GM21737 (cell line): ENCODE measurements at regions not wholly inside any gene's neighbourhood (a gene's known extent, or its start where the extent isn't known, plus 50 kb on each side); places are given as distances from the start of the nearest gene placed in this dataset.

ENCODE experiments used
- ATAC-seq: cut with Tn5 transposase; IDR thresholded peaks from one replicate; pipeline ENCODE4 v1.9.1; 2021; ENCODE audit warnings: mild to moderate bottlenecking, moderate library complexity; ENCODE audit not compliant: unreplicated experiment

GRCh38 chr13:104372095-104372655 is 1306.0 kb upstream of the SLC10A2 start:
- ATAC-seq, result no peak

DNA sequence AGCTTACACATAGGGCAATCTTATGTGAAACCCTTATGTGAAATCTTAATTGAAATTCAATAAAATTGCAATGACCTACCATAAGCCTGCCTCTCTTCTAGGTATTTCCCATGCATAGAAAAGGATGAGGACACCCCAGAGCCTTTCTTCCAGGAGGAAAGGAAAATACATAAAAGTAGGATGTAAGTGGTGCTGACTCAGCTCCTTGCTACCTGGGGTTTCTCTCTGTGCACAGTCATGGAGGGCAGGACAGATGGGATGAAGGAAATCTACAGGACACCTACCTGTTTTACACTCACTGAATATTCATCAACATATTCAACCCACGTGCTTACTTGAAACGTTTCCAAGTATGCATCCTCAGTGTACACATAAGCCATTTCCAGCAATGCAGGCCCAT is 1299.2 kb upstream of the SLC10A2 start:
- no peak for ATAC-seq

DNA sequence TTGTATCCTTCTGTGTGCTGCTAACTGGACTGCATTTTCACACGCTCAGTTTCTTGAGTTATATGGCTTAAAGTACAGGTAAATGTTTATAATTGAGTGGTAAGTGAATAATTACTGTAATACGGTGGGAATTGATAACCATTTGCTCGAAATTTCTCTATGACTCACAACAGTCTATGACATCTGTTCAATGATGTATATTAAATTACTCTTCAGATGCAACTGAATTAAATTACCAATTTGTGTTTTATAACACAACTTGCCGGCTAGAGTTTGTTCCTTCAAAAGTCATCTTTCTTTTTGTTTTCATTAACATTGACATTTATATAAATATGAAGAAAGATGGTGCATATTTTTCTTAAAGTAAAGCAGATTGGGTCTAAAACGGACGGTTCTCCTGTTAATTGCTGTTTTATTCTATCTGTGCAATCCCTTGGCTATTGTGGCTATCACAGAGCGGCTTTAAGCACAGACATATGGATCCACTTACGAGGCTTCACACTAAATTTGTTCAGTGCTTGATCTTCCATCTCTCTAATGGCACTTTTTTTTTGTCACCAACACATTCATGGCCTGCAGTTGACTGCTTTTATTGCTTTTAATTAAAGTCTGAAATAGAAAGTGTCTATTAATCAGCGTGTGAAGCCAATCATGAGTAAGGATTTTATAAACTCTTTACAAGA is 1291.6 kb upstream of the SLC10A2 start:
- ATAC-seq, result no peak

GRCh38 chr13:104357174-104357573 is 1291.0 kb upstream of the SLC10A2 start:
- no peak for ATAC-seq

- ATAC-seq, result no peak
Observed at GRCh38 chr13:104355041-104355670, 1288.9 kb upstream of the SLC10A2 start.

GRCh38 chr13:104327211-104327610 is 1261.0 kb upstream of the SLC10A2 start:
- ATAC-seq, result no peak

DNA sequence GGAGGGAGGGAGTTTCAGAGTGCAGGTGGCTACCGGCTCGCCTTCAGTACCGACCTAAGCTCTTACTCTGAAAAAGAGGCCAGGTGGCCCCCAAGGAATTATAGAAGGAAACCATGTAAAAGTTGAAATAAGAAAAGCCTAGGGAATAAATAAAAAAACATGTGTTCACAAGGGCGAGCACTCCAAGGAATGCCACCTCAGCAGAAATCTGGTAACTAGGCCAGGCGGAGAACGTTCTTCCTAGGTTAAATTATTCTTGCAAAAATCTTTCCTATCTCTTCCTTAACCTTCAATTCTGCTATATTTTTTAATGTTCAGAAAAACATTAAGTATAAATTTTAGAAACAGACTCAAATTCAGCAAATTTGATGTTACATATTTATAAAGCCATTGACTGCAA is 1260.3 kb upstream of the SLC10A2 start:
- ATAC-seq, result no peak

GRCh38 chr13:104321756-104322155 is 1255.5 kb upstream of the SLC10A2 start:
- no peak for ATAC-seq

DNA sequence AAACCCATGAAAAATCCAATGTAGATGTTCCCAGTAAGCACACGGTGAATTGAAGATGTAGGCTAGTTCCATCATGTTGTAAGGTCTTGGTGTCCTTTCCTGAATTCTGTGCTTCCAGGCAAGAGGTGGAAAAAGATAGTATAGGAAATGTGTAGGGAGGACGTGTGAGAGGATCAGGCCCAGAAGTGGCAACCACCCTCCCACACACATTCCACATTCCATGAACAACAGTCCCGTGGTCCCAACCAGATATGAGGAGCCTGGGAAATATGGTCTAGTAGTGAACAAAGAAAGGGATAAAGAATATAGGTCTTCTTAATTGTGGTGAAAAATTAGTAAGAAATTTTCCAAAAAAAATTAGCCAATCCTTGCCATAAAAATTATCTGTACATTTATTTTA is 1254.2 kb upstream of the SLC10A2 start:
- no peak for ATAC-seq

DNA sequence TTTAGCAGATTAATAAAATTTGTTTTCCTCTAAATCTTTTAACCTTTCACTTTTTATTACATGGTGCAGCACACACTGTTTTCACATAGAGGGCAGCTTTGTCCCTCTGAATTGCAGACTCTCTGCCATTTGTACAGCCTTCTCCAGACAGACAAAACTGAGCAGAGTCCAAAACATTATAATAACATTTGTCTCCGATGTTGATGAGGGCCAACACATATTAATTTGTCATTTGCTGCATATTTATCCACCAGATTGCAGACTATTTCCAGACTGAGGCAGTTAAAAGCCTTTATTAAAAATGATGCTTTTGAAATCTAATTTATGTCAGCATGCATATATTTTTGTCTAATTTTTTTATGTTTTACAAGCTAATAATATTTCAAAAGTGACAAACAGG is 1251.9 kb upstream of the SLC10A2 start:
- no peak for ATAC-seq

DNA sequence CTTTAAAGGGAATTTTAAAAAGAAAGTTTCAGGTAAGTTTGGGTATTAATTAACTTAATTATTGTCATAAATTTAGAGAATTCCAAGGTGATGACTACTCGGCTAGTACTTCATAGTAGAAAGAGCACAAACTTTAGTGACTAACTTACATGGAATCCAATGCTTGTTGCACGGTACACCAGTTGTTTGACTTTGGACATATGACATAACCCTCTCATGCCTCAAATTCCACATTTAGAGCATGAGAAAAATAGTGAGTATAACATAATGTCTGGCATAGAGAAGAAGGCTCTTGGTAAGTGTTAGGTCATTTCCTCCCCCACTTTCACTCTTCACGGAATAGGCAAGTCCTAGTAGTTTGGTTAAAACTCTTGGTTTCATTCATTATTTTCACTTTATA is 1249.4 kb upstream of the SLC10A2 start:
- ATAC-seq, result no peak

GRCh38 chr13:104314926-104315535 is 1248.8 kb upstream of the SLC10A2 start:
- no peak for ATAC-seq

- ATAC-seq, result no peak
Observed at GRCh38 chr13:104314321-104314720, 1248.1 kb upstream of the SLC10A2 start.

DNA sequence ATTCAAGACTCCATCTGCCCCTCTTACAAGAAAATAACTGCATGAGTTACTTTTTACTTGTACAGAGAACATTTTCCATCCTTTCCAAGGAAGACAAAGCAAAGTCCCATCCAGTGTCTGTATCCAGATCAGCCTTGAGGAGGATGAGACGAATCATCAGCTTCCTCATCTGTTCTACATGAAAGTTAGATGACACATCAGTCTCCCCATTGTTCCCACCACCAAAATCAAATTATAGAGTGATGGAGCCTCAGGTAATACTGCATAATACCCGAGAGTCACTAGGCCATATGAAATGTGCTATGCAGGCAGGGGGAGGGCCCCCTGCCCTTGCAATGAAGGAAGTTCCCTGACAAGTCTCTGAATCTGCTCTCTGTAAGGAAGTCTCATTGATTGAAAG is 1244.6 kb upstream of the SLC10A2 start:
- no peak for ATAC-seq

- ATAC-seq, result no peak
Observed at GRCh38 chr13:104309431-104309830, 1243.2 kb upstream of the SLC10A2 start.

DNA sequence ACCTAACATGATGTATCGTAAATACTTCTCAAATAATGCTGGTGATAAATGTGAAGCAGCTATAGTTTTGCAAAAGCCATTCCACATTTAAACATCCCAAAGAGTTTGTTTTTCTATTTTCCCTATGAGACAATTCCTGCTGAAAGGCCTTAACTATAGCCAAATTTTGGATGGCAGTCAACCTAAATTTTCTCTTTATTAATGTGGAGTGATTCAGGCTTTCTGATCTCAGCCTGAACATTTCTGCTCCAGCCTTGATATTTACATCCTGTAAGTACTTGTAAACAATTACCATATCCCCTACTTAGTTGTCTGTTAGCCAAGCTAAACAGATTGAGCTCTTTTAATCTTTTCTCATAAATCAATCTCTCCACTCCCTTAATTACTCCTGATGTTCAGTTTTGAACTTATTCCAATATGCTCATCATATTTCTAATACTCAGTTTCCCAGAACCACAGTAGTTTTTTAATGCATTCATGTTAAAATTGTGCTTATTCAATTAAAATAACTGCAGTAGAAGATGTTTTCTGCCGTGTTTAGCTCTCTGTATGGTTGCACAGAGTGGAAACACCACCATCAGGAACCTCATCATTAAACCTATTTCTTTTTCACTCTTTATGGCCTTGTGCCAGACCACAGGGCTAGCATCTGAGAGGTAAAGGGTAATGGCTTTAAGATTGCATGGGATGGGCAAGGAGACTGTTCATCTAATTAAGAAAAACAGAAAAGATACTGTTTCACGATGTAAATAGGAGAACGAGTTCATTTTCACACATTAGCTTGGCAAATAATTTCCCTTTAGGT is 1235.2 kb upstream of the SLC10A2 start:
- no peak for ATAC-seq

DNA sequence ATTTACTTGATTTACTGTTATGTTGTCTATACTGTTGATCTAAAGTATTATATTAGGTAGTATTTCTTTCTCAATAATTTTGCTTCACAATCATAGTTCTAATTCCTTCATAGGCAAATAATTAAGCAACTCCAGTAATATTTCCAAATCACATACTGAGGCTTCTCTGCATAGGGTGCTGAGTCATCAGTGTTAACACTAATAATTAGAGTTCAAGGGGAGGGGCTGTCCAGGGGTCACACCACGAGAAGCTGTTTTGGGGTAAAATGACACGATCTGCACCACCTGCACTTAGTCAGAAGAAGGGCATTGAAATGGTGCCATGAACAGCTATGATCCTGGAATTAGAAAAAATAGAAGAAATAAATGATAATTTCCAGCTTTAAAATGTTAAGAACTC is 1230.9 kb upstream of the SLC10A2 start:
- ATAC-seq, result no peak

- no peak for ATAC-seq
Observed at GRCh38 chr13:104296286-104296685, 1230.1 kb upstream of the SLC10A2 start.

DNA sequence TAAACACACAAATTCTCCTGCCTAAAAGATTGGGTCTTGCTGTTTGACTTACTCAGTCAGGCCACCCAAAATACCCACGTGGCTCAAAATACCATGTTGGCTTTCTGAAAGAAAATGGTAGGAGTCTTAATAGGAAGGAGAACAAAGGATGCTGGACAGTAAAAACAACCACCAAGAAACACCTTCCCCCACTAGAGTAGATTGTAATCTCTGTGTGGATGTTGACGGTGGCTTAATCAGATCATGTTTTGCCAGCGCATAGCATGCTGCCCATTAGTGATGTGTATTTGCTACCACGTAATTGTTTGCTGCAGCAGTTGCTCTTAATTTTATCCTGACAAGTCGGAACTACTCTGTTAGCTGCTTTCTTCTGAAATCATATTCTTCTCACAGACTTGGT is 1229.3 kb upstream of the SLC10A2 start:
- no peak for ATAC-seq

DNA sequence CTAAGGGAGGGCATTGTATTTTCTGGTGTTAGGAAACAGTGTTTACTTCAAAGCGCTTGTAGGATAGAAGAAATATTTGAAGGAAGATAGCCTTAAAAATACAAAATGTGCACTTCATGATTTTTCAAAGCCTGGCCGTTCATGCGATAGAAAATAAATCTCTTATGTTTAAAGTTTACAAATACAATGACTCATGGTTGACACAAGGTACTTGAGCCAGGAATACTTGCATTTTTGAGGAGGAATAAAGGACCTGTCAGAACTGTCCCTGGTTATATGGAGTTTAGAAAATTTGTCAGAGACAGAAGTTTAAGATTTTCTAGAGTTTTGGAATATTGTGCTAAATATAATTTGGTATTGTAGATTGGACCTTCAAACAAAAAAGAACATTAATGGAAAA is 1223.2 kb upstream of the SLC10A2 start:
- ATAC-seq, result no peak

GRCh38 chr13:104288496-104288895 is 1222.3 kb upstream of the SLC10A2 start:
- ATAC-seq, result no peak
